ENCODE measurements at regions not wholly inside any gene's neighbourhood (a gene's known extent, or its start where the extent isn't known, plus 50 kb on each side); places are given as distances from the start of the nearest gene placed in this dataset.
A peak's percentile ranks its signal among the peaks of the same experiment; 100 is the strongest.

GRCh38 chr13:40252241-40252640 lies 414.2 kb downstream of the FOXO1 start:
- DNase-seq (ENCODE audit: low read depth) = no peak

DNA sequence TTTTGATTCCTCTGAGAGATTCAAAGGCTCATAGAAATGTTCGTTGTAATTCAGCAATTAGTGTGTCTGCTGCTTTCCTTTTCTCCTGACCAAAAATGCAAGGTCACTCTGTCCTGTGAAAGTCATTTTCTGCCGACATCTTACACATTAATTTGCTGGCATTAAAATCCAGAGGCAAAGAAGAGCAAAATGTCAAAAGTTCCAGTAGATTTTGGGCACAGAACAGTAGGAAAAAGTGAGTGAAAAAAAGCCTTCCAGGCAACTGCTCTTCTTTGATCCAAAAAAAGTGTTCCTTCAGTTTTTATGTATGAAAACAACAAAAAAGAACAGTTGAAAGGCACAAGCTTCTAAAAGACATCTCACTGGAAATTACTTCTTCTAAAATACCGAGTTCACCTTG lies 413.8 kb downstream of the FOXO1 start:
- no peak for DNase-seq (ENCODE audit: low read depth)

- DNase-seq (ENCODE audit: low read depth) = no peak
Measured at GRCh38 chr13:40254394-40254793, 412.0 kb downstream of the FOXO1 start.

- no peak for DNase-seq (ENCODE audit: low read depth)
Measured at GRCh38 chr13:40255551-40255950, 410.9 kb downstream of the FOXO1 start.

GRCh38 chr13:40259899-40260298 lies 406.5 kb downstream of the FOXO1 start:
- no peak for DNase-seq (ENCODE audit: low read depth)

- DNase-seq (ENCODE audit: low read depth) = no peak
Measured at GRCh38 chr13:40261336-40261735, 405.1 kb downstream of the FOXO1 start.

DNA sequence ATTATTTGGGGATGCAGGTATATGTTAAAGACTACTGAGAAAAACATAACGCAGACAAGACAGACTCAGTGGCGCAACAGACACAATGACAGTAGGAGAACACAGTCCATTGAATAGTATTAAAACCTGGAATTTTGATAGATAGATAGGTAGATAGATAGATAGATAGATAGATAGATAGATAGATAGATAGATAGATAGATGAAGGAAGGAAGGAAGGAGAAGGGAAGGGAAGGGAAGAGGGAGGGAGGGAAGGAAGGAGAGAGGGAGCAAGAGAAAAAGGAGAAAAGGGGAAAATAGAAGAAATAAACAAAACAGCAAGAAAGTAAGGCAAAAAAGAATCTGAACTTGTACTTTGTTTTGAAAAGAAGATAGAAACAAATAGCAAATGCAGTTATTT lies 404.5 kb downstream of the FOXO1 start:
- no peak for DNase-seq (ENCODE audit: low read depth)

GRCh38 chr13:40269086-40269485 lies 397.4 kb downstream of the FOXO1 start:
- DNase-seq (ENCODE audit: low read depth) = no peak

DNA sequence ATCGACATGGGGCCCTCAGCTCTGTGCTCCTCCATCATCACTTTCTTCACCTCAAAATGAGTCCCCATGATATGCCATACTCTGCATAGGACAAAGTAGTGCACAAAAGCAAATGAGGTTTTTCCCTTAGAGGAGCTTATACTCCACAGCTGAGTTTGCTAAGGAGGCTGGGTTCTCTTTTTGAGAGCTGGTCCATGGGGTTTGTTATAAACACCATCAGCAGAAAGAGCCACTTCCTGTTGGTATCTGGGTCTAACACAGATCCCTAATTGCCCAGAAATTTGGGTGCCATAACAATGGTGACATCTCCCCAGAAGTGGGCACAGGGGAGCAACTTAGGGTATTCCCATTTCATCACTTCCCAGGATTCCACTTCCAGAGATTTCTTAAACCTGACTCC lies 395.7 kb downstream of the FOXO1 start:
- no peak for DNase-seq (ENCODE audit: low read depth)

GRCh38 chr13:40271271-40271885 lies 395.1 kb downstream of the FOXO1 start:
- DNase-seq (ENCODE audit: low read depth) = no peak

DNA sequence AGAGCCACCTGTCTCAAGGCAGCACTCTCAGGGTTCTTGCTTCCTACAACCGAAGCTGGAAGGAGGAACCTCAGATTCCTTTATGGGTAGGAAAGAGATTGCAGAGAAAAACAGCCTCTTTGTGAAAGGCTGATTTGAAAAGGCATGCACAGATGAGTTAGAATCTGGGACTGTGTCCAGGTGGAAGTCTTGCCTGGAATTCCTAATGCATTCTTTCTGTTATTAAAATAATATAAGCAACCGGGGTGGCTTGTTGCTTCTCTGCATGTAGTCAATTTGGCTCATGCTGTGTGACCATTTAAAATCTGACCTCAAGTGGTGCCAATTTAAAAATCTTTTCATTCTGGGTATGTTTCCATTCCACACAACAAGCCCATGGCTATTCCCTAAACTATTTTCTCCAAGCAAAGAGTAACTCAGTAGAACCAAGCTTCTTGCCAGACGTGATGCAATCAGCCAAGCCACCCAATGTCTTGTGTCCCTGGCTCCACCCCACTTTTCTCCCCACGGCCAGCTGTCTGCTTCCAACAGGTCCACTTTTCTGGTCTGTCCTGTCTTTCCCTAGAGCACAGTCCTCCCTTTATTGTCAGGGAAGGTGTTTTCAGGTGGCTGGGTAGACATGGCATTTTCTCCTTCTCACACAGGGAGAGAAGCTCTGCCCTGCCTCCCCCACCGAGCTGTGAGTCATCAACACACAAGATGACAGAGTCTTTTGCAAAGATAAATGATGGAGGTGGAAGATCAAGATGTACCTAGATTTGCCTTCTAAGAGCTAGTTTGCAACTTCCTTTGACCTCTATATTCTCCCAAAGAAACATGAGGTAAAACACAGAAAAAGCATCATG lies 394.3 kb downstream of the FOXO1 start:
- DNase-seq (ENCODE audit: low read depth) = peak; percentile 60

DNA sequence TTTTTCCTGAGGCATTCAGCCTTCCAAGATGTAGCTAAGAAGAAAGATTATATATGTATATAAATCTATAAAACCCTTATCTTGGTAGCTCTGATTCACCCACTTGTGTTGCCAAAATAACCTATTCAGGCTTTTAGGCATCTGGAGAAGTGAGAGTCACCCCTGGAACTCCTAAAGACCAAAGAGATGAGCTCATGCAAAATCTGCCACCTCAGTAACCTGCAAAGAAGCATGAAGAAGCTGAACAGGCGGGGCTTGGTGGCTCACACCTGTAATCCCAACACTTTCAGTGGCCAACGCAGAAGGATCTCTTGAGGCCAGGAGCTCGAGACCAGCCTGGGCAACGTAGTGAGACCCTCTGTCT lies 393.7 kb downstream of the FOXO1 start:
- no peak for DNase-seq (ENCODE audit: low read depth)

GRCh38 chr13:40273253-40274025 lies 393.0 kb downstream of the FOXO1 start:
- no peak for DNase-seq (ENCODE audit: low read depth)

DNA sequence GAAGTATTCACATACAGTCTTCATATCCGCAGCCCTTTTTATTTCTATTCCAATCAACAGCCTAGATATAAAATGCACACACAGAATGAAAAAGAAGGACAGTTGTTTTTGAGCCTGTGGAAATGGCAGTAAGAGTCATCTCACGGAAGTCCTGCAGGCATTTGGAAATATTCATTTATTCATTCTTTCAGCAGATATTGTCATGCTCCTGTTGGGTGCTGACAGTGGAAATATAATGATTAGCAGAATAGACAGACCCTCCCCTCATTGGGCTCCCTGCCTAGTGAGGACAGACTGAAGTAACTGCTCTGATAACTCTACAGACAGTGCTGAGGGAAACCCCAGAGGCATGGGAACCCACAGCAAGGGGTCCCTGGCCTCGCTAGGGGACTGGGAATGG lies 392.3 kb downstream of the FOXO1 start:
- DNase-seq (ENCODE audit: low read depth) = no peak

- no peak for DNase-seq (ENCODE audit: low read depth)
Measured at GRCh38 chr13:40275155-40275554, 391.3 kb downstream of the FOXO1 start.

GRCh38 chr13:40275636-40276035 lies 390.8 kb downstream of the FOXO1 start:
- no peak for DNase-seq (ENCODE audit: low read depth)

- DNase-seq (ENCODE audit: low read depth) = no peak
Measured at GRCh38 chr13:40283666-40284065, 382.8 kb downstream of the FOXO1 start.

GRCh38 chr13:40285634-40286033 lies 380.8 kb downstream of the FOXO1 start:
- no peak for DNase-seq (ENCODE audit: low read depth)

DNA sequence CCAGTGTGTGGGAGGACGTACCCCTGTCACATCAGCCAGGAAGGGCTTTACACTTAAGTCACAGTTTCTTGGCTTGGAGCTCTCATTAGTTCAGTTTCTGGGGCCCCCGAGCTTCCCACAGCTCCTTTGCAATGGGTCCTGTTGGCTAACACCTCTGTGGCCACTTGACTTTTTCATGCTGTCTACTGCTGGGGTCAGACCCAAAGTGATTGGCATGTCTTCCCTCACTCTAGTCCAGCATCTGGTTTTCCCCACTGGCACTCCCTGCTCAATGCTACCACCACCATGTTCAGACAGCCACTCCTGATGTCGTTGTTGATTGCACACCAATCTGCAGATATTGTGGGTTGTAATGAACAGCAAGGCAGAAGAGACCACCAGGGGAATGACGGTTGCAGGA lies 379.0 kb downstream of the FOXO1 start:
- no peak for DNase-seq (ENCODE audit: low read depth)

DNA sequence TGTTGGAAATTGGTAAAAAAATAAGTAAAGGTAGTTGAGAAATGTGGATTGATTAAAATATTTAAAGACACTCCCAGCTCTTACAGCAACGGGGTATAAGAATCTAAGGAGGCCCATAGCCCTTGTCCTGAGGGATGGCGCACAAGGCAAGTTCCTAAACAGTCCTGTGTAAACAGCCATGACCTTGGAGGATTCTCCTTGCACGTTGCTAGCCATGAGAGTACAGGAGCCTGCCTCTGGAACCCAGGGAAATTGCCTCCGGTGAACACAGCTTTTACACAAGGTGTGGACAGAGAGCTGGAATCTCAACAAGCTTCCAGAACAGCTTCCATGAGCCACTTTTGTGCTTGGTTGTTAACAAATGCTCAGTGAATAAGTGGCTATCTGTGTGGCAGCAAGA lies 378.2 kb downstream of the FOXO1 start:
- DNase-seq (ENCODE audit: low read depth) = no peak

- no peak for DNase-seq (ENCODE audit: low read depth)
Measured at GRCh38 chr13:40290758-40291157, 375.7 kb downstream of the FOXO1 start.

GRCh38 chr13:40292108-40292507 lies 374.3 kb downstream of the FOXO1 start:
- DNase-seq (ENCODE audit: low read depth) = no peak

- DNase-seq (ENCODE audit: low read depth) = no peak
Measured at GRCh38 chr13:40292536-40292935, 373.9 kb downstream of the FOXO1 start.
